ENCODE measurements at regions not wholly inside any gene's neighbourhood (a gene's known extent, or its start where the extent isn't known, plus 50 kb on each side); places are given as distances from the start of the nearest gene placed in this dataset.

- TF ChIP-seq CTCF (conservative IDR thresholded peaks at IDR 0.05; ENCODE audit: low read depth, low read length) = peak; percentile 79
- TF ChIP-seq POLR2A (IDR thresholded peaks at IDR 0.05; ENCODE audit: low read depth, low read length) = no peak
These were observed 404.7 kb upstream of the TRPC7 start (continued) for GRCh38 chr5:136769900-136770684.

- no peak overlapping the region for H2BK5ac ChIP-seq (ENCODE audit: low read depth, low read length, poor library complexity, severe bottlenecking)
- DNase-seq = no peak
- in situ Hi-C loops (cut with MboI; ENCODE audit: low sequenced_read_pairs) = loop anchor here (10.0 kb wide), 1 partner anchor 524 kb away; no protein-coding TSS in a partner anchor
- H3K23ac ChIP-seq (ENCODE audit: low read depth, low read length) = no peak overlapping the region
- no peak overlapping the region for H2BK15ac ChIP-seq (ENCODE audit: low read depth, low read length)
- H3K9me3 ChIP-seq (ENCODE audit: control insufficient read depth, insufficient read depth, low read length) = peaks cover 2% of the 10 kb centered on the region; the same call in 1 of the 2 replicates
- no peaks in the 10 kb centered on the region for H3K79me1 ChIP-seq (ENCODE audit: low read depth in 1 of 2, low read length in 2 of 2)
- BruUV-seq (replicated peaks) = no TSS peak
- no peaks in the 10 kb centered on the region for H3K36me3 ChIP-seq (ENCODE audit: control insufficient read depth, insufficient read depth, low read length)
- H2AFZ ChIP-seq (replicated peaks; ENCODE audit: low read length, poor library complexity) = no peak overlapping the region
- ATAC-seq (ENCODE audit: low read depth) = no peak
- H3K4ac ChIP-seq (ENCODE audit: low read depth, low read length) = no peak overlapping the region
- H3K9ac ChIP-seq (ENCODE audit: low read depth, low read length) = no peak overlapping the region
- H3K27ac ChIP-seq (ENCODE audit: insufficient read depth, low read length) = no peak overlapping the region
- no CpG with 5 or more reads among the region's 4 CpGs for WGBS, 2 experiments (ENCODE audit: extremely low coverage in 2 of 2, insufficient read length in 1 of 2)
- H2BK20ac ChIP-seq (ENCODE audit: low read depth, low read length) = no peak overlapping the region
- no peak overlapping the region for H3K4me2 ChIP-seq (ENCODE audit: low read depth, low read length)
- intact Hi-C loops (cut with micrococcal nuclease) = no loop called here
- no peaks in the 10 kb centered on the region for H3K27me3 ChIP-seq (ENCODE audit: control insufficient read depth, insufficient read depth, low read length)
- TF ChIP-seq ELK1 (IDR thresholded peaks at IDR 0.05; ENCODE audit: borderline replicate concordance, low read depth, low read length) (no peak), CEBPB (IDR thresholded peaks at IDR 0.05; ENCODE audit: low read depth, low read length) (no peak), FOS (IDR thresholded peaks at IDR 0.05; ENCODE audit: low read depth, low read length) (no peak), RCOR1 (IDR thresholded peaks at IDR 0.05; ENCODE audit: insufficient replicate concordance, low read length) (no peak)
- no peak overlapping the region for H3K14ac ChIP-seq (replicated peaks; ENCODE audit: low read depth, low read length)
- no peak overlapping the region for H2BK120ac ChIP-seq (ENCODE audit: low read depth, low read length)
- no peaks in the 10 kb centered on the region for H4K20me1 ChIP-seq (ENCODE audit: insufficient read depth, low read length)
- H4K5ac ChIP-seq (ENCODE audit: low read depth, low read length) = no peak overlapping the region
- no peak overlapping the region for H3K56ac ChIP-seq (ENCODE audit: extremely low read depth, insufficient read depth, low read length)
- no peak overlapping the region for H3K4me3 ChIP-seq (ENCODE audit: insufficient read depth, low read depth, low read length)
- H4K91ac ChIP-seq (ENCODE audit: insufficient read depth, low read depth, low read length) = no peak overlapping the region
- CTCF ChIA-PET = interaction anchor here (1.3 kb wide), 1 partner anchor 520 kb away, joined by 4 read pairs; no protein-coding TSS in a partner anchor
- dilution Hi-C loops (cut with HindIII; ENCODE audit: low sequenced_read_pairs, unreplicated experiment) = no loop called here
- H2AK9ac ChIP-seq (replicated peaks; ENCODE audit: low read depth, low read length, poor library complexity) = no peak overlapping the region
- no peaks in the 10 kb centered on the region for H3K9me1 ChIP-seq (ENCODE audit: insufficient read depth, low read length)
- no peak overlapping the region for H2AK5ac ChIP-seq (ENCODE audit: low read depth, low read length)
- no peak overlapping the region for H3K18ac ChIP-seq (ENCODE audit: low read depth, low read length)
- no peak overlapping the region for H4K8ac ChIP-seq (ENCODE audit: low read depth in 2 of 2, low read length in 2 of 2)
- H3K4me1 ChIP-seq (ENCODE audit: control insufficient read depth, insufficient read depth, low read length) = no peaks in the 10 kb centered on the region
- POLR2A ChIA-PET (ENCODE audit: unreplicated experiment) = no interaction called here
These were observed 403.7 kb upstream of the TRPC7 start for GRCh38 chr5:136769093-136769492.

All from IMR-90 (cell line).